ENCODE measurements at regions not wholly inside any gene's neighbourhood (a gene's known extent, or its start where the extent isn't known, plus 50 kb on each side); places are given as distances from the start of the nearest gene placed in this dataset.
"Not testable (repeated sequence)": the region's sequence is repeated elsewhere in the genome, so short reads cannot be mapped to it uniquely, and the experiment has no call there.

DNA sequence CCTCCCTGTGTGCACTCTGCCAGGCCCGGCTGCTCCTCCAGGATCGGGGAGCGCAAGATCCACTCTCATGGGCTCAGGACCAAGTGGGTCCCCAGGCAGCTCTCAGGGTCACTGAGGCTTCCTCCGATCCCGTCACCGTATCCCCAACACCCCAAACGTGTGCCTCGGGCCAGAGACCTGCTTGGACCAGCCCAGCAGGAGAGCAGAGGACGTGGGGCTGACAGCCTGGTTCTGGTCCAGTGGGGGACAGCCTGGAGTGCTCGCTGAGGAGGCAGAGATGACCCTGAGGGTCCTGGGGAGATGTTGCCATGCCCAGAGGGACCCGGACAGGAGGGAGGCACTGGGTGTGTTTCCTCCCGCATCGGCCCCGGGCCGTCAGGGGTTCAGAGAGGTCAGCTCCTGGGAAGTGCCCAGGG is 1402.6 kb downstream of the BRD1 start:
- DNase-seq: no peak

- no peak for DNase-seq
These were observed 1403.0 kb downstream of the BRD1 start for GRCh38 chr22:48424661-48425060.

- no peak for DNase-seq
These were observed 1403.5 kb downstream of the BRD1 start for GRCh38 chr22:48424201-48424627.

DNA sequence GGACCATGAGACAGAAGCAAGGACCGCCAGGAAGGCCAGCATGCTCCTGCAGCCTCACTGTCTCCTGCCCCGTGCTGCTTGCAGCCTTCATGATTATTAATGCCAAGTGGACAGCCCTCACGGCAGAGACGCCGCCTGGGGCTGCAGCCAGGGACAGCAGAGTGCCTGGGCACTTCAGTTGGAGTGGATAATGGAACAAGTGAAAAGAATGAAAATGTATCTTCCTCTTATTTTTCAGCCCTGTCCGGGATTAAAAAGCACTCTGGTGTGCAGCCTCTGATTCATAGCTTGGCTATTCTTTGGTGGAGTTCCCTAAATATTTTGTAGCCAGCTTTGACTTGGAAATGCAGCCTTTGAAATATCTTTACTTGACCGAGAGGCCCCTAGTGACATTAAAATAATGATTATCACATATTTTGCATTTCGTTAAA is 1404.2 kb downstream of the BRD1 start:
- no peak for DNase-seq

DNA sequence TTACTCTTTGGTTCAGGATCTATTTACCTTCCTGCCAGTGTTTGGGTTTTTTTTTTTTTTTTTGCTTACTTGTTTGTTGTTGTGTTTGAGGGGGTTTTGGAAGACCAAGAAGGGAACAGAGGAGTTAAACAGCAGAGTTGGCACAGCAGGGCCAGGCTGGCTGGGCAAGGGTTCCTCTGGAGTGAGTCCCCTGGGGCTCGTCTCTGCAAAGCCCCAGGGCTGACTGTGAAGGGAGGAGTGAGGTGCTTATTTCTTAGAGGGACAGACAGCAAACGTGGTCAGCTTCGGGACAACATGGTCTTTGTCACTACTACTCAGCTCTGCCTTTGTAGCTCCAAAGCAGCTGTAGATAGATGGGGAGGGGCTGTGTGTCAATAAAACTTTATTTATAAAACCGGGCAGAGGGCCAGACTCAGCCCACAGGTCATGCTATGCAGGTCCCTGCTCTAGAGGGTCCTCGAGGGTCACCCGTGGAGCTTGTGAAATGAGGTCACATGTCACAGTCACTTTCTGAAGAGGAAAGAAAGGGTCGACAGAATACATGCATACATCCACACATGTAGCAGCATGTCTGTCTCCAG is 1404.7 kb downstream of the BRD1 start:
- DNase-seq: no peak

GRCh38 chr22:48418831-48419230 is 1408.8 kb downstream of the BRD1 start:
- no peak for DNase-seq

GRCh38 chr22:48417225-48418070 is 1410.2 kb downstream of the BRD1 start:
- DNase-seq: no peak

DNA sequence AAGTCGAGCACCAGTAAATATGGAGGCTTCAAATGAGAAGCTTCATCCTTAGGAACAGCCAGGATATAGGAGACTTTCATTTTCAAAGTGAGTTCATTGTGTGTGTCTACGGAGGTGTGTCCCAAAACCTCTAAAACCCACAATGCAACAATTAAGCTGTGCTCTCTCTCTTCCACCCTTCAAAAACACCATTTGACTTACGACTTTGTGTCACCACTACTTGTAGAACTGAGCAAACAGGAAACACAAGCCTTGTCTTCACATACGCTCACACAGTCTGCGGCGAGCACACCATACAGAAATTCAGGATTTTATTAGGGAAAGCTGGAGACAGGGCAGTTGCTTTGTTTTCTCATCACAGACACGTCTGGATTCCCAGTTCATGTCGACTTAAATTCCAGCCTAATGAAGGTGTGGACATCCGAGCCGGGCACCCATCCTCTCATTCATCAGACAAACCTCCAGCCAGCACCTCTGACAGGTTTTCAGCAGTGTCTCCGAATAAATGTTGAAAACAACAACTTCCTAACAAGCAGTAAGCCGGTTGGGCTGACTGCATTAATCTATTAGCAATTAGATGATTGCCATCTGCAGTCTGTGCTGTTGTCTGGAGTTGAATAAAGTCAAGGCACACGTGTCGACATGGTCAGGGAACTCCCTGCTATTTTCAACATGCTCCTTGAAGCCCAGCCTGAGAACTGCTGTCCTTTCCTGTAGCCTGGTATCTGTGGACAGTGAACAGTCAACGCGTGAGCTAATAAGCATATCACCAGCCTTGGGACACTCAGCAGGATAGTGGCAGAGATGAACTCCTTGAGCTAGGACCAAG is 1411.1 kb downstream of the BRD1 start:
- no peak for DNase-seq

GRCh38 chr22:48415520-48415919 is 1412.2 kb downstream of the BRD1 start:
- DNase-seq: no peak

- no peak for DNase-seq
These were observed 1413.0 kb downstream of the BRD1 start for GRCh38 chr22:48414651-48415050.

- DNase-seq: not testable (repeated sequence)
These were observed 1414.7 kb downstream of the BRD1 start for GRCh38 chr22:48412931-48413330.

DNA sequence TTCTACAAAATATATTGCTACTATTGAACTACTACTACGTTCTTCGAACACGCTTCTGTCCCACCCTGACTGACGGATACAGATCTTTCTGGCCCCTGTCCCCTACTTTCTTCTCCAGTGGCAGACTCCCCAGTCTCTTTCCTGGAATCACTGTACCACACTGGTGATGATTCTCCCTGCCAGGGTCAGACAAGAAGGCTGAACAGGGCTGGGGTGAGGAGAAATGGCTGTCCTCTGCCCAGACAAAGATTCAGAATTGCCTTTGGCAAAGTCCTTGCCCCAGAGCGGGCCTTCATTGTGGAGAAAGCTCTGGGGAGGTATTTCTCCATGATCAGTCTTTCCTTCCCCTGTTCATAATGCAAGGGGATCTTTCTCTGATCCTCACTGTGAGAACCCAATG is 1417.1 kb downstream of the BRD1 start:
- no peak for DNase-seq

- DNase-seq: no peak
These were observed 1420.3 kb downstream of the BRD1 start for GRCh38 chr22:48407256-48407955.

DNA sequence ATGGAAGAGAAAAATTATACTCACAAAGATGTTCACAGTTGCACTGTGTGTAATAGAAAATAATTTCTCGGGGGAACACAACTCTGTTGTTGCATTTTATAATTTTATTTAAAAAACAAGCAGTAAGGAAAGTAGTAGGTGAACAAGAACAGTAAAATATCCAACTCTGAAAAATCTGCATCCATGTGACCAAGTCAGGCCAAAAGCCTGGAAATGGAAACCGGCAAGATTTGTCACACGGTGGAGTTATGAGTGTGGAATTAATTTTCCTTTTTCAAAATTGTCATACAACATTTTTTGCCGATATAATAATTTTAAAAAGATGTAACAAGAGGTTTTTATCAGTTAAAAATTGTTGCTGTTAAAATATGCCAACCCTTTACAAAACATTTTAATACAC is 1421.5 kb downstream of the BRD1 start:
- no peak for DNase-seq

DNA sequence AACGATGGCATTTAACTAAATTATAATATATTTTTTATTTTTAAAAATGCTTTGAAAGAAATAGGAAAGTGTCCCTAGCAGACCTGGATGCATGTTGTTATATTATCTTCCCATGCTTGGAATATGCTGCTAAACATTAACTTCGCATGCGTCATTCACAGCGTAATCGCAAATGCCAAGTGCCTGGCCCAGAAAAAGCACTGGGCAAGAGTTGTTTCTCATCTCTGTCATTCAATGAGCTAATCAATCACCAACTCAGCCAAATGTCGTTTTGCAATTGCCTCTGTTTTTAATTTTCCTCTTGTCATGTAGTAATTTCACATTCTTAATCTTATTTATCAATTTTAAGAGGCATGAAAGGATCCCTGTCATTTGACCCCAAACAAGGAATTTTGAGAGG is 1421.9 kb downstream of the BRD1 start:
- no peak for DNase-seq

- DNase-seq: no peak
These were observed 1422.7 kb downstream of the BRD1 start for GRCh38 chr22:48404801-48405447.

DNA sequence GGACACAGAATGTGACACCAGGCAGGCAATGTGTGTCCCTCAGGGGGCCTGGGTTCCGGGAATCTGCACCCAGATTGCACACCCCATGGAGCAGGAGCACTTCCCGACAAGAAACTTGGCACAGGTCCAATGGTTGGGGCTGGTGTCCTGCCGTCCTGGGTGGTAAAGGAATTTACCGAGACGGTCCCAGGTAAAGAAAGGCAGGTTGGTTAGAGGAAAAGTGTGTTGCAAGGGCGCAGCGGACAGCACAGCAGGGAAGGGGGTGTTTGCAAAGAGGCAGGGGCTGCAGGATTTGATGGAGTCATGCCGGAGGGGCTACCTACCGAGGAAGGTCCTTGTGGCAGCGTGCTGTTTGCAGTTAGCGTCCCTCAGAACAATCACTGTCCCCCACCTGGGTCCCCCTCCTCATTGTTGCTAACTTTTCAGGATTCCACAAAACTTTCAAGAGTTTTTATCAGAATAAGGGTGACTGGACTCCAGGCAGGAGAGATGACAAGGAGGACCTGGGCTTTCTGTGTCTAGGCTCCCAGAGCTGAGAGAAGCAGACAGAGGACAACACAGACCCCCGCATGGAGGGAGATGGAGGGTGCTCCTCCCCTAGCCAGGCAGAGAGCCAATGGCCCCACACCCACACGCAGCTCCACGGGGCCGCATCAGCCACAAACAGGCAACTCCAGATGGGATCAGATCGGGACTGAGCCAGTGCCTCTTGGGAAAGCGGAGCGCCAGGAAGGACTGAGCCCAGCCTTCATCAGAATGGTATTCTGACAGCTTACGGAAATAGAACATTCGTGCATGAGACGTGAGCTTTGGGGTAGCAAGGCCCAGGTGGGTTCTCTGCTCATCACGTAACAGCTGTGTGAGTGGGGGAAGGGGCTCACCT is 1423.9 kb downstream of the BRD1 start:
- no peak for DNase-seq

DNA sequence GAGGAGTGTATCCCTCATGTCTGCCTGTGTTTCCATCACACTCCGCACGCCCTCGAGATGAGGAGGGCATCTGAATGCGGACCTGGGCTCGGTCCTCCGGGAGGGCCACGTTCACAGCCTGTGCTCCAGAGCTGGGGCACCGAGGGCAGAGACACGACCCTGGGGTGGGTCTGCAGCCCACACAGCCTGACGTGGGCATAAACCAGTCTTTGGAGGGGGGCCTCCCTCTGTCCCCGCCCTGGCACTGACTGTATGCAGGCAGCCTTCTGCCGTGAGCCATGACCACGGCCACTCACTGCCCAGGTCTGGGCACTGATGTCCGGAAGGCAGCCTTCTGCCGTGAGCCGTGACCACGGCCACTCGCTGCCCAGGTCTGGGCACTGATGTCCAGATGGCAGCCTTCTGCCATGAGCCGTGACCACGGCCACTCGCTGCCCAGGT is 1425.1 kb downstream of the BRD1 start:
- no peak for DNase-seq

DNA sequence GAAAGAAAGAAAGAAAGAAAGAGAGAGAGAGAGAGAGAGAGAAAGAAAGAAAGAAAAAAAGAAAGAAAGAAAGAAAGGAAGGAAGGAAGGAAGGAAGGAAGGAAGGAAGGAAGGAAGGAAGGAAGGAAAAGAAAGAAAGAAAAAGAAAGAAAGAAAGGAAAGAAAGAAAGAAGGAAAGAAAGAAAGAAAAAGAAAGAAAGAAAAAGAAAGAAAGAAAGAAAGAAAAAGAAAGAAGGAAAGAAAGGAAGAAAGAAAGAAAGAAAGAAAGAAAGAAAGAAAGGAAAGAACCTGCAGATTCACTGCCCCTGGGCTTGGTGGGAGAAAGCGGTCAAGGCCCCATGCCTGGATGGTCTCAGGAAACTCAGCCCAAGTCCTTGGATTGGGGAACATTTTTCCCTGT is 1426.2 kb downstream of the BRD1 start:
- DNase-seq: not testable (repeated sequence)

- no peak for DNase-seq
These were observed 1429.3 kb downstream of the BRD1 start for GRCh38 chr22:48398181-48398905.
